HepG2 (cell line): ENCODE measurements at regions not wholly inside any gene's neighbourhood (a gene's known extent, or its start where the extent isn't known, plus 50 kb on each side); places are given as distances from the start of the nearest gene placed in this dataset.

Source experiments
- BRCA1 ChIP-seq: sonication (generic); formaldehyde crosslinking; IDR thresholded peaks from 2 replicates; pipeline ENCODE4 v1.4.0; 2020; ENCODE audit warnings: missing genetic modification reagents
- ELK4 ChIP-seq: sonication (generic); formaldehyde crosslinking; IDR thresholded peaks from 2 replicates; pipeline ENCODE4 v1.9.0; 2021; ENCODE audit warnings: missing genetic modification reagents, borderline replicate concordance
- MAFK ChIP-seq, 2 experiments: IDR thresholded peaks in 1 of 2; conservative IDR thresholded peaks in 1 of 2; 2 replicates each; pipeline ENCODE4 v1.6.1; 2011; ENCODE audit warnings: improper control_type of control experiment in 2 of 2, low read length in 2 of 2
- PRDM15 ChIP-seq: sonication (generic); formaldehyde crosslinking; IDR thresholded peaks from 2 replicates; pipeline ENCODE4 v1.4.0; 2020; ENCODE audit warnings: missing genetic modification reagents
- SIN3A ChIP-seq: IDR thresholded peaks from 2 replicates; pipeline ENCODE4 v1.6.1; 2011; ENCODE audit warnings: low read depth, mild to moderate bottlenecking, control low read depth, low read length, borderline replicate concordance
- TCF7L2 ChIP-seq: IDR thresholded peaks from 2 replicates; pipeline ENCODE4 v1.6.1; 2011; ENCODE audit warnings: mild to moderate bottlenecking, low read depth, low read length, moderate library complexity
- ZNF256 ChIP-seq: sonication (generic); formaldehyde crosslinking; conservative IDR thresholded peaks from 2 replicates; pipeline ENCODE4 v1.4.0; 2020; ENCODE audit warnings: missing genetic modification reagents
- ZNF512 ChIP-seq: sonication (generic); formaldehyde crosslinking; IDR thresholded peaks from 2 replicates; pipeline ENCODE4 v1.4.0; 2020; ENCODE audit warnings: mild to moderate bottlenecking, missing genetic modification reagents
- ZNF781 ChIP-seq: sonication (generic); formaldehyde crosslinking; IDR thresholded peaks from 2 replicates; pipeline ENCODE4 v1.5.1; 2020; ENCODE audit warnings: borderline replicate concordance, mild to moderate bottlenecking, missing genetic modification reagents; ENCODE audit errors: not compliant biosample characterization
- ZNF841 ChIP-seq: sonication (generic); formaldehyde crosslinking; IDR thresholded peaks from 2 replicates; pipeline ENCODE4 v1.8.1; 2023; ENCODE audit warnings: missing genetic modification reagents, borderline replicate concordance
- TF ChIP-seq, protein P1 (sequence below): sonication (generic); formaldehyde crosslinking; IDR thresholded peaks from 2 replicates; pipeline ENCODE4 v1.4.0; 2020; ENCODE audit warnings: missing genetic modification reagents

GRCh38 chr2:150207979-150208378, 279.5 kb downstream of the RND3 start:
- TF ChIP-seq ZNF781, result no peak
- no peak for TF ChIP-seq ZNF256
- TF ChIP-seq ZNF512 (CRISPR knock-in tag), result no peak
- no peak for TF ChIP-seq TCF7L2
- no peak for TF ChIP-seq SIN3A
- no peak for TF ChIP-seq MAFK (conservative IDR thresholded peaks at IDR 0.05 in 1 of 2, IDR thresholded peaks at IDR 0.05 in 1 of 2; ENCODE audit: low read length in 2 of 2)
- no peak for TF ChIP-seq PRDM15 (CRISPR knock-in tag)
- TF ChIP-seq ELK4 (CRISPR knock-in tag), result no peak
- TF ChIP-seq, protein P1, sequence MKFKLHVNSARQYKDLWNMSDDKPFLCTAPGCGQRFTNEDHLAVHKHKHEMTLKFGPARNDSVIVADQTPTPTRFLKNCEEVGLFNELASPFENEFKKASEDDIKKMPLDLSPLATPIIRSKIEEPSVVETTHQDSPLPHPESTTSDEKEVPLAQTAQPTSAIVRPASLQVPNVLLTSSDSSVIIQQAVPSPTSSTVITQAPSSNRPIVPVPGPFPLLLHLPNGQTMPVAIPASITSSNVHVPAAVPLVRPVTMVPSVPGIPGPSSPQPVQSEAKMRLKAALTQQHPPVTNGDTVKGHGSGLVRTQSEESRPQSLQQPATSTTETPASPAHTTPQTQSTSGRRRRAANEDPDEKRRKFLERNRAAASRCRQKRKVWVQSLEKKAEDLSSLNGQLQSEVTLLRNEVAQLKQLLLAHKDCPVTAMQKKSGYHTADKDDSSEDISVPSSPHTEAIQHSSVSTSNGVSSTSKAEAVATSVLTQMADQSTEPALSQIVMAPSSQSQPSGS (CRISPR knock-in tag), result no peak
- TF ChIP-seq BRCA1, result no peak
- TF ChIP-seq ZNF841 (CRISPR knock-in tag), result no peak
